HT-29 (cell line): ENCODE measurements at regions not wholly inside any gene's neighbourhood (a gene's known extent, or its start where the extent isn't known, plus 50 kb on each side); places are given as distances from the start of the nearest gene placed in this dataset.
A peak's percentile ranks its signal among the peaks of the same experiment; 100 is the strongest.

Experiments used
- DNase-seq: peaks from one replicate; pipeline ENCODE4 v3.0.0-alpha.2; 2015; ENCODE audit warnings: low spot score

- DNase-seq: no peak
These were observed 578.1 kb upstream of the MIR17HG start for GRCh38 chr13:90769387-90769786.

GRCh38 chr13:90770334-90770733 is 577.2 kb upstream of the MIR17HG start:
- no peak for DNase-seq

- DNase-seq: no peak
These were observed 573.8 kb upstream of the MIR17HG start for GRCh38 chr13:90773681-90774080.

GRCh38 chr13:90776051-90776748 is 571.3 kb upstream of the MIR17HG start:
- DNase-seq: no peak

GRCh38 chr13:90783273-90783672 is 564.2 kb upstream of the MIR17HG start:
- DNase-seq: no peak

DNA sequence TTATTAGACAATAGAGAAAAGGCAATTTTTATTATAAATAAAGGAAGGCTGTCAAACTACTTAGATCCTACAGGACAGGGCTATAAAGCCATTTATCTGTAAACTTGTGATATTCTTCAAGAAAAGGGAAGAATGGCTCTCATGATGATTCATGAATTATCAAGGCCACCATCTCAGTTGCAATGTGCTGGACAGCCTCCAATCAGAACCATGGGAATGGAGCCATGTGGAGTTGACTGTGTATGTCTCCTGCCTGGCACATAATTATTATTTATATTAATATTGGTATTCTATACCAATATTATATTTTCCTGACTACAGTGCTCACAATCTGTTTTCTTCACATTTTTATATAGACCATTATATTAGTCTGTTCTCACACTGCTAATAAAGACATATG is 560.5 kb upstream of the MIR17HG start:
- DNase-seq: no peak

GRCh38 chr13:90792335-90792734 is 555.2 kb upstream of the MIR17HG start:
- no peak for DNase-seq

DNA sequence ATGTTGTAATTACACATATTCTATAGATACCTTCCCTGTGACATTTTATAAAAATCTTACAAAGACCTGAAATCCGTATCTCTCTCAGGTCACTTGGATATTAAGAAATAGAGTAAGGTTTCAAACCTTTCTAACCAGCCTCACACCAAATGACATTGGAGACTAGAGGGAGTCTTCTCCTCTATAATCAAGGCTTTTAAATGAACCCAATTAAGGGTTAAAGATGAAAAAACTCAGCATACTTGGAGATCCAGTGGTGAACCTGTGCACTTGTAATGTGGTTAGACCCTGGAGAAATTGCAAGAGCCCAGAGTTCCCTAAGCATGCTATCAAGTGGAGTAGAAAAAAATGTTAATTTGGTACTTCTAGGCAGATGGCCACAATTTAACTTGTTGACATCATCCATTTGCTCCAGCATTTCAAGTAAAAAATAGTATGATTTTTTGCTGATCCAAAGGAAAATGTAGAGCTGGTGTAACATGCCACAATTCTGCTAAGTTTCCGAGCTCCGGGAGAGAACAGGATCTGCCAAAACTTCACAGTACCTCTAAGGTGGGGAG is 554.1 kb upstream of the MIR17HG start:
- DNase-seq: no peak

- no peak for DNase-seq
These were observed 551.0 kb upstream of the MIR17HG start for GRCh38 chr13:90796474-90796873.

- no peak for DNase-seq
These were observed 550.2 kb upstream of the MIR17HG start for GRCh38 chr13:90797335-90797734.

GRCh38 chr13:90798381-90798780 is 549.1 kb upstream of the MIR17HG start:
- DNase-seq: no peak

- DNase-seq: no peak
These were observed 547.3 kb upstream of the MIR17HG start for GRCh38 chr13:90800082-90800746.

DNA sequence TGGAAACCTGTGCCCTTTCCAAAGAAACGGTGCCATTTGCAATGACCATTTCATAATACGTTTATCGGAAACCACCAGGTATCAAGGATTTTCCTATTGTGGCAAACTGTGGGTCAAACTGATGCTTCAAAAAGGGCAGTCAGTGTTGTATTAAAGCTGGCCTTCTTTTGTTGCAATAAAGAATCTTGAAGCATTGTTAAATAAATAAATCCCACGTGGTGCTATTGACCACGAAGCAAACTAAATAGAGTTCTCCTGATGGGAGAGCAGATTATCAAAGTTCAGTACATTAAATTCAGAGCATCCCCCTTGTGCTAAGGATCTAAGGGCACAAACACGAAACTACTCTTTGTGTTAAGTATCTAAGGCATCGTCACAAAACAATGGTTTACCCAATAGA is 545.9 kb upstream of the MIR17HG start:
- no peak for DNase-seq

DNA sequence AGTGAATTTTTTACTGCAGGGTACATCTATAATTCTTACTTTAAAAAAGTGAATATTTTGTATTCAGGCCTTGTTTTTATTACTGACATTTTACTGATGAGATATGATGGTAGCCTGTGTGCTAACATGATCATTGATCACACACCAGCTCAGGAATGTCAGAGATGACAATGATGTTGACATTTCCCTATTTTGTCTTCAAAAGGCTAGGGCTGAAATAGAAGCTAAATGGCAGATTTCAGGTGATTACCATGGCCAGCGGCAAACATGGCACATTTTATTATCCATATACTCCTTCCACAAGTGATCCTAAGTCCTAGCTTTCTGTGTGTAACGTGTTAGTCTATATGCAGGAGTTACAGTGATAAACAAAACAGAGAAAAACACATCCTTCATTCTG is 544.3 kb upstream of the MIR17HG start:
- DNase-seq: no peak

GRCh38 chr13:90806016-90806615 is 541.4 kb upstream of the MIR17HG start:
- DNase-seq: no peak

DNA sequence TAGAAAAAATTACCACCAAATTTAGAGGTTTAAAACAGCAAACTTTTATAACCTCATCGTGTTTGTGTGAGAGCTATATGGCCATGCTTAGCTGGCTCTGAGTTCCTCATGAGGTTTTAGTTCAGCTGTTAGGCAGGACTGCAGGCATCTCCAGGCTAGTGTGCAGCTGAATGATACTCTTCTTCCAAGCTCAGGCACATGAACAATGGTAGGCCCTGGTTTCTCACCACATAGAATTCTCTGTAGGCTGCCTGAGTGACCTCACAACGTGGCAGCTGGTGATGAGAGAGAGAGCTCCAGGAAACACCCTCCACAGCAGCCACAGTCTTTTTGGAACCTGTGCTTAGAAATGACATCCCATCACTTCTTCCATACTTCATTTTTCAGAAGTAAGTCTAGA is 540.6 kb upstream of the MIR17HG start:
- no peak for DNase-seq

GRCh38 chr13:90808838-90809237 is 538.6 kb upstream of the MIR17HG start:
- no peak for DNase-seq

DNA sequence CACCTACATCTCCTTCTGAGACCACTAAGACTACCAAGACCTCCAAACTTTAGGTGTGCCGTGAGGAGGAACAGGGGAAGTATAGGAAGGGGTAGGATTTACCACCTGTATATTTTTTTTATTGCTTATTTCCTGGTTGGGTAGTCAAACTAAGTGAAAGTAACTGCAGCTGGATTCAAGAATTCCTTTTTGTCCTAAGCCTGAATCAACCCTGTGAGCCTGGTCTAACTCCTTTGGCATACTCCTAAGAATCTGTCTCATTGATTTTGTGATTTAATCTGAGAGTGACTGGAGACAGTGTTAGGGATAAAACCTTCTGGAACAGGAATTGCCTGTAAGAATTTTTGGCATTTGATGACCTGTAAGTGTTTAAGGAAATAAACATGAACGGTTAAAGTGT is 523.5 kb upstream of the MIR17HG start:
- peak; percentile 52 for DNase-seq

GRCh38 chr13:90826688-90827087 is 520.8 kb upstream of the MIR17HG start:
- DNase-seq: no peak

GRCh38 chr13:90830782-90831181 is 516.7 kb upstream of the MIR17HG start:
- no peak for DNase-seq

DNA sequence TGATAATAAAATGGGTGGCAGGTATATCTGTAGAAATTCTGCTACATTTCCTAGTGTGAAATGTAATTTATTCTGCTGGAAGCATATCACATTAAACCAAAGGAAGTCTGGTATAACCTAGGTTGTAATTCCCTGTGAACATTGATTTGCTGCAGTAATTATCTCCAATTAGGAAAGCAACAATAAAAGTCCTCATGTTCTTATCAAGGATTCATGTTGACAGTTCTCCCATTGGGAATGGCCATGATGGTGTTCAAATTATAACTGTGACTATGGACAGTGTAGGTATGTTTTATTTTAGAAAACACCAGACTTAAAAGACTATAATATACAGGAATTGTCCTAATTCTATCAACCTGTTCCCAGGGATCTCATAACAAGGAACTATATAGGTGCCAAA is 513.5 kb upstream of the MIR17HG start:
- DNase-seq: no peak

DNA sequence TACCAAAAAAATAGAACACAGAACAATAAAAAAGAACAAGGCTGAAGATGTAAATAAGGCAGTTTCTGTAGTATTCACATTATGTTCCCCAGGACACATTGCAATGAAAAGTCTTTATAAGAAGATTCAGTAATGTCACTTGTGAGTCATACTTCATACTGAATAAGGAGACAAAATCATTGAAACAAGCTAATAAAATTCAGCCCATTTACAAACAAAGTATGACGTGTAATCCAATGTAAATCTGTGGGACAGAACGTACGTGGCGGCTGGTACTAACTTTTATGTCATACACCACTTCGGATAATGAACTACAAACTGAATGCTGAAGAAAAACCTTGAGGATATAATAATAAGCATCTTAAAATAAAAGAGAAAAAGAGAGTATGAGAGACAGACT is 512.8 kb upstream of the MIR17HG start:
- no peak for DNase-seq

- no peak for DNase-seq
These were observed 511.7 kb upstream of the MIR17HG start for GRCh38 chr13:90835826-90836225.
